Progenitor cell of endocrine pancreas (in vitro differentiated cells): ENCODE measurements at regions not wholly inside any gene's neighbourhood (a gene's known extent, or its start where the extent isn't known, plus 50 kb on each side); places are given as distances from the start of the nearest gene placed in this dataset.

ENCODE experiments used
- DNase-seq: peaks from one replicate; pipeline ENCODE4 v3.0.0; 2021; ENCODE audit warnings: low spot score; ENCODE audit not compliant: unreplicated experiment
- H3K27ac Mint-ChIP-seq: 2 replicates; pipeline ENCODE4 v1.8.0; 2021; ENCODE audit warnings: mild to moderate bottlenecking, moderate library complexity, mixed read lengths
- H3K27me3 Mint-ChIP-seq: 2 replicates; pipeline ENCODE4 v1.8.0; 2021; ENCODE audit warnings: mixed read lengths
- H3K36me3 Mint-ChIP-seq: 2 replicates; pipeline ENCODE4 v1.8.0; 2022; ENCODE audit warnings: mixed read lengths; ENCODE audit not compliant: insufficient read depth
- H3K4me1 Mint-ChIP-seq: 2 replicates; pipeline ENCODE4 v1.8.0; 2021; ENCODE audit warnings: low read depth, mixed read lengths
- H3K4me3 Mint-ChIP-seq: 2 replicates; pipeline ENCODE4 v1.8.0; 2021; ENCODE audit warnings: low read depth, mild to moderate bottlenecking, moderate library complexity, mixed read lengths
- H3K9me3 Mint-ChIP-seq: 2 replicates; pipeline ENCODE4 v1.8.0; 2021; ENCODE audit warnings: low read depth, mixed read lengths
- TF ChIP-seq, protein P1 (sequence below): fragments of 200-600 bp; sonication (generic); IDR thresholded peaks from one replicate; pipeline ENCODE4 v1.5.0; 2021; ENCODE audit warnings: antibody characterized with exemption, mild to moderate bottlenecking; ENCODE audit not compliant: unreplicated experiment

DNA sequence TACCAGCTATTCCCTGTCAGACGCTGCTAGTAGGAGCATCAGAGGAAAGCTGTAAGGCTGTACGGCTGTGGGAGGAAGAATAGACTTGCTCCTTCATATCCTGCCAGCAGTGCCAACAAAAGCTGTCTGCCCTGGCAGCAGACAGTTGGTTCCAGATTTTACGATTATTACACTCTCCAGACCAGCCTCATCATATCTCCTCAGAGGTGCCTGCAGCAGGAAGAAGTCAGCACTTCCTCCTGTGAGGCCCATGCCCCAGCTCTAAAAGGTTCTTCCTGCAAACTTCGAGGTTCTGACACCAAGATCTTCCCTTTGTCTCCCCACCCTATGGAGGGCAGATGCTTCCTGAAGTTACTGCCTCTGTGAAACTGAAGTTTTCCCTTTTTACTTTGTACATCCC, 537.7 kb upstream of the PKDCC start:
- TF ChIP-seq, protein P1, sequence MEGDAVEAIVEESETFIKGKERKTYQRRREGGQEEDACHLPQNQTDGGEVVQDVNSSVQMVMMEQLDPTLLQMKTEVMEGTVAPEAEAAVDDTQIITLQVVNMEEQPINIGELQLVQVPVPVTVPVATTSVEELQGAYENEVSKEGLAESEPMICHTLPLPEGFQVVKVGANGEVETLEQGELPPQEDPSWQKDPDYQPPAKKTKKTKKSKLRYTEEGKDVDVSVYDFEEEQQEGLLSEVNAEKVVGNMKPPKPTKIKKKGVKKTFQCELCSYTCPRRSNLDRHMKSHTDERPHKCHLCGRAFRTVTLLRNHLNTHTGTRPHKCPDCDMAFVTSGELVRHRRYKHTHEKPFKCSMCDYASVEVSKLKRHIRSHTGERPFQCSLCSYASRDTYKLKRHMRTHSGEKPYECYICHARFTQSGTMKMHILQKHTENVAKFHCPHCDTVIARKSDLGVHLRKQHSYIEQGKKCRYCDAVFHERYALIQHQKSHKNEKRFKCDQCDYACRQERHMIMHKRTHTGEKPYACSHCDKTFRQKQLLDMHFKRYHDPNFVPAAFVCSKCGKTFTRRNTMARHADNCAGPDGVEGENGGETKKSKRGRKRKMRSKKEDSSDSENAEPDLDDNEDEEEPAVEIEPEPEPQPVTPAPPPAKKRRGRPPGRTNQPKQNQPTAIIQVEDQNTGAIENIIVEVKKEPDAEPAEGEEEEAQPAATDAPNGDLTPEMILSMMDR, result no peak
- Mint-ChIP-seq H3K4me3 (no peak overlapping the region), H3K4me1 (no peaks in the 10 kb centered on the region), H3K9me3 (peaks cover 3% of the 10 kb centered on the region), H3K27ac (no peak overlapping the region), H3K27me3 (no peaks in the 10 kb centered on the region), H3K36me3 (no peaks in the 10 kb centered on the region)
- no peak for DNase-seq

DNA sequence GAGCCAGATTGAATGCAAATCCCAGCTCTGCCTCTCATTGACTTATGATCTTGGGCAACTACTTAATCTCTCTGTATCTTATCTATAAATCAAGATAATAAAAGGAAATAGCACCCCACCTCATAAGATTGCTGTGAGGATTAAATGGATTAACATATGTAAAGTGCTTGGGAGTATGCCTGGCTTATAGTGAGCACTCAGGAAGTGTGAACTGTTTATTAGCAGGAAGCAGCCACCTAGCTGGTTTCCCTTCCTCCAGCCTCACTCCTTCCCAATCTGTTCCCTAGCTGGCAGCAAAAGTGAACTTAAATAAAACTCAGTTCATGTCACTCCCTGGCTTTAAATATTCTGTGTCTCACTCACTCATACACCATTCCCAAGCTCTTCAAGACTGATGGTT, 526.6 kb upstream of the PKDCC start:
- H3K4me1 Mint-ChIP-seq, result no peaks in the 10 kb centered on the region
- H3K4me3 Mint-ChIP-seq, result no peak overlapping the region
- no peaks in the 10 kb centered on the region for H3K9me3 Mint-ChIP-seq
- no peak for DNase-seq
- peaks cover 4% of the 10 kb centered on the region for H3K27me3 Mint-ChIP-seq
- H3K27ac Mint-ChIP-seq, result no peak overlapping the region
- TF ChIP-seq, protein P1, result no peak
- H3K36me3 Mint-ChIP-seq, result no peaks in the 10 kb centered on the region

DNA sequence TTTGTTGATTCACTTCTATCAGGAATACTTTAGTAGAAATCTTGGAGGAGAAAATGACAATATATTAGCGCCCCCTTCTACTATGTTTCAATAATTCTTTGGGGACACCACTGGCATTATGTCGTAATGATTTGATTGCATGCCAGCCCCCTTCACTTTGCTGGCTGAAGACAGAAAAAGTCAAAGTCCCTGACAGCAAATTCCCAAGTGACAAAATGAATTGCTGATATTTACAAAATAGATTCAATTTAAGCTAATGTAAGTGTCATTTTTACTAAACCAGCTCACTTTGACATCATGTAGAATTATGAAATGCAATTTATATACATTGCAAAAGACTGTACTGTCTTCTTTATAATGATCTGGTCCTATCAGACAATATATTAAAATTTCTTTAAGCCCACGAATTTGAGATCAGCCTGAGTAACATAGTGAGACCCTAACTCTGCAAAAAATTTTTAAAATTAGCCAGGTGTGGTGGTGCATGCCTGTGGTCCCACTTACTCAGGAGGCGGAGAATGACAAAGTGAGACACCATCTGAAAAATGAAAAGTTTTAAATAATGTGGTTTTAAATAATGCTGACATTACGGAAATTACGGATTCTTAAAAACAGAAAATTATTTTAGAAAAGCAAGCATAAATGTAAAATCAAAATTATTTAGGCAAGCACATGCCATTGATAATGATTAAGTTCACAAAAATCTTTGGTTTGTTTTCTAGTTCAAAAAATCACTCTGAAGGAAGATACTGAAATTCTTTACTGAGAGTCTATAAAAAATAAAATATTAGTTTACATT, 520.1 kb upstream of the PKDCC start:
- no peak for DNase-seq
- H3K27me3 Mint-ChIP-seq, result peaks cover 4% of the 10 kb centered on the region
- no peaks in the 10 kb centered on the region for H3K36me3 Mint-ChIP-seq
- TF ChIP-seq, protein P1, result no peak
- H3K4me3 Mint-ChIP-seq, result no peak overlapping the region
- H3K4me1 Mint-ChIP-seq, result peaks cover 2% of the 10 kb centered on the region
- no peak overlapping the region for H3K27ac Mint-ChIP-seq
- H3K9me3 Mint-ChIP-seq, result no peaks in the 10 kb centered on the region

DNA sequence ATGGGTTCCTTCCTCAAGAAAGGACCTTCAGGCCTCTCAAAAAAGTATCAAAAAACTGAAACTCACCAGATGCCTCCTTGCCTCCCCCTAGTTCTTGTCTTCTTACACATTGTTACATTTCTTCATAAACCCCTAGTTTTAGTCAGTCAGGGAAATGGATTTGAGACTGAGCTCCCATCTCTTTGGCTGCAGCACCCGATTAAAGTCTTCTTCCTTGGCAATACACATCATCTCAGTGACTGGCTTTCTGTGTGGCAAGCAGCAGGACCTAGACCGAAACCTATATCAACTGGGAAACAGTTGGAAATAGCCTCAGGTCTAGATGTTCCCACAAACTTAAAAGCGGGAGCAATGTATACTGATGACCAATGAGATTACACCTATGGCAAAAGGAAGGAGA, 512.2 kb upstream of the PKDCC start:
- no peaks in the 10 kb centered on the region for H3K27me3 Mint-ChIP-seq
- TF ChIP-seq, protein P1, result no peak
- H3K36me3 Mint-ChIP-seq, result no peaks in the 10 kb centered on the region

DNA sequence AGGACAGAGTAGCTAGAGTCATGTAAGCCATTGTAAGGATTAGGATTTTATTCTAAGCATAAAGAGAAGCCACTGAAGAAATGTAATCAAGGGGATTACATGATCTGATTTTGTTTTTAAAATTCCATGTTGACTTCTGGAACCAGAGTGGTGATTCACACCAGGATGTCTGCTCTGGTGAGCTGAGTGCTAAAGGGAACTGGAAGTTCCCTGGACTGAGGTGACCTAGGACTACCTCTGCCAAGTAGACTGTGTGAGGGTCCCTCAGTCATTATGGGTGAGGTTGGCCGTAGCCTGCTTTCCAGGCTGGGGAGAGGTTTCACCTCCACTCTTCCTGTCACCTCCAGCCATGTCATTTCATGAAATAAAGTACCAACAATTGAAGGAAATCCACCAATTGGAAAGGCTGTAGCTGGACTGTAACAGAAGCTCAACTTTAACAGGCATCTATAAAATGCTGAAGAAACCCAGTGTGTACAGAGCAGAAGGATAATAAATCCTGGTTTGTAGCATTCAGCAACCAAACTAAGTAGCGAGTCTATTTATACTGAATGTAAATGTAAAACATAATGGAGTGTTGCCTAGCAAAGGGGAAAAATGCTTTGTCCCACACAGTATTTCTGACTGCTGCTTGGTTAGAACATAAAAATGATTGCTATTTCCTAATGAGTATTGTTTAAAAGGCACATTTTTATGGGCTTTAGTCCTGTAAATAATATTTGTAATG, 507.4 kb upstream of the PKDCC start:
- peaks cover 4% of the 10 kb centered on the region for H3K9me3 Mint-ChIP-seq
- no peak for DNase-seq
- no peaks in the 10 kb centered on the region for H3K27me3 Mint-ChIP-seq
- no peaks in the 10 kb centered on the region for H3K36me3 Mint-ChIP-seq
- no peak overlapping the region for H3K4me3 Mint-ChIP-seq
- H3K4me1 Mint-ChIP-seq, result no peaks in the 10 kb centered on the region
- TF ChIP-seq, protein P1, result no peak
- no peak overlapping the region for H3K27ac Mint-ChIP-seq

More for the DNA sequence above, 512.2 kb upstream of the PKDCC start:
- Mint-ChIP-seq H3K4me3 (no peak overlapping the region), H3K27ac (no peak overlapping the region), H3K9me3 (peaks cover 4% of the 10 kb centered on the region), H3K4me1 (no peaks in the 10 kb centered on the region)
- no peak for DNase-seq
